Trophoblast cell (in vitro differentiated cells and primary cell): ENCODE measurements at regions not wholly inside any gene's neighbourhood (a gene's known extent, or its start where the extent isn't known, plus 50 kb on each side); places are given as distances from the start of the nearest gene placed in this dataset.

Experiments used
- DNase-seq, 2 donors: peaks; one replicate each; pipeline ENCODE4 v3.0.0-alpha.2; 2016
- H2AFZ ChIP-seq: 2 replicates; pipeline ENCODE4 v1.6.1; 2013; ENCODE audit warnings: low read length, moderate library complexity, mild to moderate bottlenecking; ENCODE audit not compliant: insufficient read depth, poor library complexity
- H2AK5ac ChIP-seq: 2 replicates; pipeline ENCODE4 v1.6.1; 2013; ENCODE audit warnings: mild to moderate bottlenecking, low read length
- H2BK120ac ChIP-seq: 2 replicates; pipeline ENCODE4 v1.6.1; 2013; ENCODE audit warnings: low read length, mild to moderate bottlenecking, moderate library complexity; ENCODE audit not compliant: insufficient read depth, poor library complexity
- H2BK12ac ChIP-seq: 2 replicates; pipeline ENCODE4 v1.6.1; 2013; ENCODE audit warnings: mild to moderate bottlenecking, low read length, moderate library complexity
- H2BK5ac ChIP-seq: 2 replicates; pipeline ENCODE4 v1.6.1; 2013; ENCODE audit warnings: low read length, low read depth, moderate library complexity, mild to moderate bottlenecking; ENCODE audit not compliant: poor library complexity
- H3K14ac ChIP-seq: 2 replicates; pipeline ENCODE4 v1.6.1; 2013; ENCODE audit warnings: mild to moderate bottlenecking, low read length
- H3K18ac ChIP-seq: 2 replicates; pipeline ENCODE4 v1.6.1; 2013; ENCODE audit warnings: mild to moderate bottlenecking, low read length
- H3K23ac ChIP-seq: 2 replicates; pipeline ENCODE4 v1.6.1; 2013; ENCODE audit warnings: low read length
- H3K27ac ChIP-seq: 2 replicates; pipeline ENCODE4 v1.5.1; 2013; ENCODE audit warnings: low read depth, mild to moderate bottlenecking, inconsistent platforms, low read length, moderate library complexity
- H3K27me3 ChIP-seq: 2 replicates; pipeline ENCODE4 v1.6.1; 2013; ENCODE audit warnings: inconsistent platforms, mild to moderate bottlenecking, low read length, moderate library complexity; ENCODE audit not compliant: insufficient read depth
- H3K36me3 ChIP-seq, 2 experiments: 1 replicate in 1 of 2; 2 replicates in 1 of 2; pipeline ENCODE4 v1.6.1; 2013; ENCODE audit warnings: low read length in 2 of 2, mild to moderate bottlenecking in 2 of 2, moderate library complexity in 1 of 2; ENCODE audit not compliant: insufficient read depth in 2 of 2, control insufficient read depth in 1 of 2
- H3K4ac ChIP-seq: 2 replicates; pipeline ENCODE4 v1.6.1; 2013; ENCODE audit warnings: low read depth, mild to moderate bottlenecking, low read length, moderate library complexity
- H3K4me1 ChIP-seq, 2 experiments: 1 replicate in 1 of 2; 2 replicates in 1 of 2; pipeline ENCODE4 v1.6.1; 2013; ENCODE audit warnings: low read length in 2 of 2, mild to moderate bottlenecking in 2 of 2, moderate library complexity in 1 of 2; ENCODE audit not compliant: insufficient read depth in 2 of 2, control insufficient read depth in 1 of 2
- H3K4me2 ChIP-seq: 2 replicates; pipeline ENCODE4 v1.6.1; 2013; ENCODE audit warnings: inconsistent platforms, mild to moderate bottlenecking, low read length, moderate library complexity
- H3K4me3 ChIP-seq: 2 replicates; pipeline ENCODE4 v1.5.1; 2013; ENCODE audit warnings: mild to moderate bottlenecking, low read depth, low read length, inconsistent platforms
- H3K79me1 ChIP-seq: one replicate; pipeline ENCODE4 v1.6.1; 2013; ENCODE audit warnings: low read length
- H3K79me2 ChIP-seq: 2 replicates; pipeline ENCODE4 v1.6.1; 2013; ENCODE audit warnings: low read length, mild to moderate bottlenecking; ENCODE audit not compliant: control insufficient read depth, insufficient read depth, poor library complexity
- H3K9ac ChIP-seq: 2 replicates; pipeline ENCODE4 v1.6.1; 2013; ENCODE audit warnings: mild to moderate bottlenecking, low read length
- H3K9me3 ChIP-seq: 2 replicates; pipeline ENCODE4 v1.6.1; 2013; ENCODE audit warnings: low read depth, mild to moderate bottlenecking, control low read depth, inconsistent platforms, low read length; ENCODE audit not compliant: insufficient read depth
- H4K12ac ChIP-seq: 2 replicates; pipeline ENCODE4 v1.6.1; 2013; ENCODE audit warnings: low read depth, mild to moderate bottlenecking, low read length, moderate library complexity
- H4K8ac ChIP-seq: 2 replicates; pipeline ENCODE4 v1.6.1; 2013; ENCODE audit warnings: low read depth, mild to moderate bottlenecking, low read length, moderate library complexity
- H4K91ac ChIP-seq: one replicate; pipeline ENCODE4 v1.6.1; 2013; ENCODE audit warnings: low read depth, mild to moderate bottlenecking, low read length, moderate library complexity
- WGBS: extraction: QIAGEN DNeasy Blood & Tissue Kit; methylation state at CpG from one replicate; pipeline ENCODE4 v1.1.7; 2013; ENCODE audit warnings: missing lambda C conversion rate; ENCODE audit not compliant: insufficient read length, insufficient coverage; ENCODE audit errors: extremely low coverage; 5-methylcytosine and 5-hydroxymethylcytosine counted together

- no peak overlapping the region for H3K18ac ChIP-seq
- no peak overlapping the region for H2AK5ac ChIP-seq
- H3K4ac ChIP-seq = no peak overlapping the region
- no peaks in the 10 kb centered on the region for H3K27me3 ChIP-seq
- H3K14ac ChIP-seq = no peak overlapping the region
- H2BK12ac ChIP-seq = no peak overlapping the region
- no peaks in the 10 kb centered on the region for H3K4me1 ChIP-seq
- H4K8ac ChIP-seq = no peak overlapping the region
- no peak overlapping the region for H2BK5ac ChIP-seq
- no peak overlapping the region for H3K4me3 ChIP-seq
- no peaks in the 10 kb centered on the region for H3K36me3 ChIP-seq
- no peak for DNase-seq
- no peak overlapping the region for H4K12ac ChIP-seq
- no peak overlapping the region for H4K91ac ChIP-seq
- no peak overlapping the region for H2AFZ ChIP-seq
- no peaks in the 10 kb centered on the region for H3K9me3 ChIP-seq
- H3K27ac ChIP-seq = no peak overlapping the region
- no peaks in the 10 kb centered on the region for H3K79me1 ChIP-seq
- WGBS = no CpG with 5 or more reads among the region's 5 CpGs
- no peak overlapping the region for H3K9ac ChIP-seq
- H3K79me2 ChIP-seq = no peaks in the 10 kb centered on the region
- no peak overlapping the region for H2BK120ac ChIP-seq
- H3K23ac ChIP-seq = no peak overlapping the region
- H3K4me2 ChIP-seq = no peak overlapping the region
These were observed 1106.8 kb downstream of the AACS start for GRCh38 chr12:126171937-126172559.

- Histone ChIP-seq H3K9ac (no peak overlapping the region), H4K12ac (no peak overlapping the region), H2BK120ac (no peak overlapping the region), H4K91ac (no peak overlapping the region), H3K18ac (no peak overlapping the region), H3K4ac (no peak overlapping the region), H3K4me3 (no peak overlapping the region), H3K4me1 (no peaks in the 10 kb centered on the region), H3K23ac (no peak overlapping the region), H3K79me2 (no peaks in the 10 kb centered on the region), H2AFZ (no peak overlapping the region), H3K9me3 (peaks cover 2% of the 10 kb centered on the region), H3K27me3 (no peaks in the 10 kb centered on the region), H3K79me1 (no peaks in the 10 kb centered on the region), H3K36me3 (no peaks in the 10 kb centered on the region), H4K8ac (no peak overlapping the region), H2AK5ac (no peak overlapping the region), H3K4me2 (no peak overlapping the region), H2BK5ac (no peak overlapping the region), H3K14ac (no peak overlapping the region), H2BK12ac (no peak overlapping the region), H3K27ac (no peak overlapping the region)
- no CpG with 5 or more reads among the region's 5 CpGs for WGBS
- no peak for DNase-seq
These were observed 1117.5 kb downstream of the AACS start for GRCh38 chr12:126182619-126183236.

DNA sequence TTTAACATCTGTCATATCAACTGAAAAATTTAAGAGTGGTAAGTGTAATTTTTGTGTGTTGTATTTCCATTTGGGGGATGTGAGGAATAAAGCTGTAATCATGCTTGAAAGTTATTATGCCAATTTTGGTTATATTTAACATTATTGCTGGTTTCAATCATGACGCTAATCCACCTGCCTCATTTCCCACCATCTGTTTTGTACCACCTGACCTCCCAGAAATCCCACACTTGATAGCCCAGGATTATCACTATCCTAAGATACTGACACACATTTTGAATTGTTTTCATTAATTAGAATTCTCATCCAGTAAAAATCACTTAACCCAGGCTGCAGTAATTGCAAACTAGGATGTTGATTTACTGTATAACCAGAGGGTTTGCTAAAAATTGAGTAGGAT lies 1119.8 kb downstream of the AACS start:
- no peak for DNase-seq
- no peak overlapping the region for H3K4me2 ChIP-seq
- no peaks in the 10 kb centered on the region for H3K36me3 ChIP-seq
- H2AFZ ChIP-seq = no peak overlapping the region
- no peak overlapping the region for H4K91ac ChIP-seq
- no peak overlapping the region for H3K14ac ChIP-seq
- H3K27ac ChIP-seq = no peak overlapping the region
- no peak overlapping the region for H4K12ac ChIP-seq
- H3K9me3 ChIP-seq = peaks cover 2% of the 10 kb centered on the region
- H3K4me3 ChIP-seq = no peak overlapping the region
- WGBS = no CpG with 5 or more reads among the region's 1 CpG
- no peaks in the 10 kb centered on the region for H3K79me1 ChIP-seq
- no peak overlapping the region for H3K4ac ChIP-seq
- H3K79me2 ChIP-seq = no peaks in the 10 kb centered on the region
- H3K4me1 ChIP-seq = no peaks in the 10 kb centered on the region
- H4K8ac ChIP-seq = no peak overlapping the region
- H2BK5ac ChIP-seq = no peak overlapping the region
- H3K27me3 ChIP-seq = peaks cover 2% of the 10 kb centered on the region
- H3K18ac ChIP-seq = no peak overlapping the region
- H2AK5ac ChIP-seq = no peak overlapping the region
- H2BK12ac ChIP-seq = no peak overlapping the region
- H3K23ac ChIP-seq = no peak overlapping the region
- H2BK120ac ChIP-seq = no peak overlapping the region
- no peak overlapping the region for H3K9ac ChIP-seq

DNA sequence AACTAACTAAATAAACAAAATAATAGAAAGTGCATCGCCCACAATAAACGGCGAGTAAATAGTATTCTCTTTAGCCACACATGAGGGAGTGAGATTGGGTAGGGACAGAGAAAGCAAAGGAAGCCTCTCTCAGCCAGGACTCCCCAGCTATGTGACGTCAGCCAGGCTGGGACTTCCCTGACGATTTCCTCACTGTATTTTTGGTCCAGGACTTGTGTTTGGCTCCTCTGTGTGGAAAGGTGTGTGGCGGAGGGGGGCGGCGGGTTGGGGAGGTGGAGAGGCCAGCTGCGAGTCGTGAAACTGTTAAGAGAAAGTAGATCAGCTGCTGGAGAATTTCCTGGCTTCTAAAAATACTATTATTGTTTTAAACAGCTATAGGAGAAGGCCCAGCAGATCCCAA lies 1124.6 kb downstream of the AACS start:
- Histone ChIP-seq H3K9ac (no peak overlapping the region), H3K27me3 (peaks cover 21% of the 10 kb centered on the region), H2AK5ac (no peak overlapping the region), H4K8ac (no peak overlapping the region), H3K4me2 (no peak overlapping the region), H4K91ac (no peak overlapping the region), H3K4me3 (no peak overlapping the region), H4K12ac (no peak overlapping the region), H2AFZ (no peak overlapping the region), H3K36me3 (no peaks in the 10 kb centered on the region), H3K79me1 (no peaks in the 10 kb centered on the region), H2BK120ac (no peak overlapping the region), H3K4me1 (no peaks in the 10 kb centered on the region), H2BK5ac (no peak overlapping the region), H2BK12ac (no peak overlapping the region), H3K23ac (no peak overlapping the region), H3K18ac (no peak overlapping the region), H3K4ac (no peak overlapping the region), H3K14ac (no peak overlapping the region), H3K9me3 (peaks cover 4% of the 10 kb centered on the region), H3K27ac (no peak overlapping the region), H3K79me2 (no peaks in the 10 kb centered on the region)
- WGBS = no CpG with 5 or more reads among the region's 10 CpGs
- no peak for DNase-seq
